Pancreas (tissue), 10 donors: ENCODE measurements at regions not wholly inside any gene's neighbourhood (a gene's known extent, or its start where the extent isn't known, plus 50 kb on each side); places are given as distances from the start of the nearest gene placed in this dataset.

Experiments used
- ATAC-seq, 4 donors: fragments of 200-7000 bp; cut with Tn5 transposase; one replicate each; pipeline versions ENCODE4 v1.8.0 to v1.9.1; 2020; ENCODE audit warnings: mild to moderate bottlenecking in 4 of 4, moderate library complexity in 4 of 4
- DNase-seq, 6 donors: peaks; one replicate each; pipeline ENCODE4 v3.0.0-alpha.2; 2020
- FAIRE-seq: peaks from 2 replicates; lab custom pipeline; 2012; peaks lifted over from hg19 to GRCh38; lab: Jason Lieb, UNC
- H3K27ac ChIP-seq, 4 donors: fragments of 200-600 bp; sonication (generic); 1 replicate in 3 of 4; 2 replicates in 1 of 4; pipeline versions ENCODE4 v1.5.0 to v1.8.0; 2020
- H3K27me3 ChIP-seq, 4 donors: fragments of 200-600 bp; one replicate each; pipeline ENCODE4 v1.8.0; 2021
- H3K36me3 ChIP-seq, 3 donors: fragments of 200-600 bp; sonication (generic) in 1 of 3; one replicate each; pipeline versions ENCODE4 v1.5.0 to v1.8.0; 2020 to 2021
- H3K4me1 ChIP-seq, 3 donors: fragments of 200-600 bp; one replicate each; pipeline ENCODE4 v1.8.0; 2021
- H3K4me3 ChIP-seq, 4 donors: fragments of 200-600 bp; sonication (generic) in 2 of 4; one replicate each; pipeline versions ENCODE4 v1.5.0 to v1.8.0; 2020 to 2021
- H3K9me3 ChIP-seq, 4 donors: fragments of 200-600 bp; one replicate each; pipeline ENCODE4 v1.8.0; 2021
- WGBS, 2 donors: extraction: QIAGEN DNeasy Blood & Tissue Kit; methylation state at CpG; one replicate each; pipeline ENCODE4 v1.1.7; 2013; 5-methylcytosine and 5-hydroxymethylcytosine counted together
- intact Hi-C, 3 donors: fragments of 100-400 bp; cut with DNase I; formaldehyde crosslinking; loops; one replicate each; pipeline versions ENCODE4 v1.11.1 to v1.14.2; 2022
- TF ChIP-seq, protein P1 (sequence below), 4 donors: fragments of 200-600 bp; sonication (generic) in 3 of 4; IDR thresholded peaks; one replicate each; pipeline versions ENCODE4 v1.5.0 to v1.8.0; 2021; ENCODE audit warnings: antibody characterized with exemption in 4 of 4
- donor health status: healthy with polysubstance abuse.
- donor health status: DM: no; HTN: no; CAD: no; lungs with moderate emphysema.
- donor health status: DM: no; HTN: no; CAD: no.
- donor health status: control.
- donor health status: control.
- donor health status: Bipolar disorder and iron deficiency.
- donor health status: DM: yes; HTN: yes; CAD: no.
- donor health status: DM: no; HTN: no; CAD: no.
- donor health status: DM: no; HTN: no; CAD: no.
- donor health status: DM: yes; HTN: yes; CAD: no.

DNA sequence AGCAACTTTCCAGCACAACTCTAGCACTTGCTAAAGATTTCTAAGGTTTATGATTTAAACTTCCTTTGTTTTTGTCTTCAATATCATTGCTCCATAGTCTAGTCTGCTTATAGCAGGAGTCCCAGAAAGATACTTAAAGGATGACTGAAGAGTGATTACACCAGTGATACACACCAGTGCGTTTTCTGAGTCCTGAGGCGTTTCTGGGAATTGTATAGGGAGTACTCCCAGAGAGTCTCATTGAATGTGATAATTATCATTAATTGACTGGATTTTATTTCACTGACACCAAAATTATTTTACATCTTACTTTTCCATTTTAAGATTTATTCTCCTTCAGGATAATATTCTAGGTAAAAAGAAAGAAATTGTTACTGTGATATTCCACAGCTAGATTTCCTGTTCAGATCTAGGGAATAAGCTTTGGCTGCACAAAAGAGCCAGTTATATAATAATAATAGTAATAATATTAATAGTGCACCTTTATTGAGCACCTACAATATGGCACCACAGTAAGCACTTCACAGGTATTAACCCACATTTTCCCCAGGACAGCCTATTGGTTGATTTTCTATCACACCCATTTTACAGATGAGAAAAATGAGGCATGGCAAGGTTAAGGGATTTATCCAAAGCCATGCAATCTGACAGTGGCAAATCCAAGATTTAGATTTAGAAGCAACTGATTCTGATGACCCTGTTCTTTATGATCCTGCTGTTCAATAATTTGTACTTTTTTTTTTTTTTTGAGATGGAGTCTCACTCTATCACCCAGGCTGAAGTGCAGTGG is 62.6 kb downstream of the IRX5 start:
- WGBS, 2 donors = 44 to 60% methylated on average over 2 of the region's 2 CpGs
- H3K4me3 ChIP-seq = no peak overlapping the region
- no peaks in the 10 kb centered on the region for H3K36me3 ChIP-seq
- ATAC-seq (no peak), FAIRE-seq (no peak), DNase-seq (no peak)
- TF ChIP-seq, protein P1, sequence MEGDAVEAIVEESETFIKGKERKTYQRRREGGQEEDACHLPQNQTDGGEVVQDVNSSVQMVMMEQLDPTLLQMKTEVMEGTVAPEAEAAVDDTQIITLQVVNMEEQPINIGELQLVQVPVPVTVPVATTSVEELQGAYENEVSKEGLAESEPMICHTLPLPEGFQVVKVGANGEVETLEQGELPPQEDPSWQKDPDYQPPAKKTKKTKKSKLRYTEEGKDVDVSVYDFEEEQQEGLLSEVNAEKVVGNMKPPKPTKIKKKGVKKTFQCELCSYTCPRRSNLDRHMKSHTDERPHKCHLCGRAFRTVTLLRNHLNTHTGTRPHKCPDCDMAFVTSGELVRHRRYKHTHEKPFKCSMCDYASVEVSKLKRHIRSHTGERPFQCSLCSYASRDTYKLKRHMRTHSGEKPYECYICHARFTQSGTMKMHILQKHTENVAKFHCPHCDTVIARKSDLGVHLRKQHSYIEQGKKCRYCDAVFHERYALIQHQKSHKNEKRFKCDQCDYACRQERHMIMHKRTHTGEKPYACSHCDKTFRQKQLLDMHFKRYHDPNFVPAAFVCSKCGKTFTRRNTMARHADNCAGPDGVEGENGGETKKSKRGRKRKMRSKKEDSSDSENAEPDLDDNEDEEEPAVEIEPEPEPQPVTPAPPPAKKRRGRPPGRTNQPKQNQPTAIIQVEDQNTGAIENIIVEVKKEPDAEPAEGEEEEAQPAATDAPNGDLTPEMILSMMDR (IDR thresholded peaks at IDR 0.05) = no peak
- H3K4me1 ChIP-seq = no peaks in the 10 kb centered on the region
- no peaks in the 10 kb centered on the region for H3K9me3 ChIP-seq
- peaks cover 0 to 8% (median 0%) of the 10 kb centered on the region in 4 donors for H3K27me3 ChIP-seq
- intact Hi-C loops = no loop called here
- H3K27ac ChIP-seq = no peak overlapping the region

DNA sequence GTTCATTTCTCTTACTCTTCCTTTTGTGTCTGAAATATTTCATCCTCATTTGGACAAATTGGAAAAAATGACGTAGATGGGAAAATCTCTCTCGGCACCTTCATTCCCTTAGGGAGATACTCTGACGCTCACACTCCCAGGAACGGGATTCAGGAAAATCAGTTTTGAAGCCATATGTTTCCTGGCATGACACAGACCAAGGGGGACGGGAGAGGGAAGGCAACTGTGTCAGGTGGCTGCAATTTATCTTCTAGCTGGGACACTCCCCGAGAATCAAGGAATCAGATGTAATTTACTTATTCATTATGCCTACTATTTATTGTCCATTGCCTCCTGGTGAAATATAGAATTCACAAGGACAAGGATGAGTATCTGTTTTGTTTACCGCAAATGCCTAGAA is 65.5 kb downstream of the IRX5 start:
- Histone ChIP-seq H3K36me3 (no peaks in the 10 kb centered on the region), H3K27me3 (peaks cover 0 to 25% (median 0%) of the 10 kb centered on the region in 4 donors), H3K4me3 (no peak overlapping the region), H3K4me1 (no peaks in the 10 kb centered on the region), H3K27ac (no peak overlapping the region), H3K9me3 (no peaks in the 10 kb centered on the region)
- DNase-seq (no peak), FAIRE-seq (no peak), ATAC-seq (no peak)
- intact Hi-C loops = no loop called here
- WGBS, 2 donors = 65 to 67% methylated on average over 7 of the region's 7 CpGs
- TF ChIP-seq, protein P1 (IDR thresholded peaks at IDR 0.05) = no peak

DNA sequence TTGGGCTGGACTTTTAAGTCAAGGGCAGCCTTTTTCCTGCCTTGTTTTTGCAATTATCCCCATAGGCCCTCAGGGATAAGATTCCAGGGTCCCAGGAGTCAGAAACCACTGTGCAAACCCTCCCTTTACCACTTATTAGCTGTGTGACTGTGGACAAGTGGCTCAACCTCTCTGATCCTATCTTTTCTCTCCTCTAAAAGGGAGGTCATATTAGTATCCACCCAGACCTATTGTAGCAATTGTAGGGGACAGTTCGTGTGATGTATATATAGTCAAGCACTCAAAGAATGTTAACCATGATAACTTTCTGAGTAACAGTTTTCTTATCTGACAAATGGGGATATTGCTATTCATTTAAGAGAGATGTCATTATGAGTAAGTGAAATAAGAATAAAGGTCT is 68.2 kb downstream of the IRX5 start:
- TF ChIP-seq, protein P1 (IDR thresholded peaks at IDR 0.05) = no peak
- H3K4me3 ChIP-seq = no peak overlapping the region
- ATAC-seq = no peak
- no peak for DNase-seq
- H3K36me3 ChIP-seq = no peaks in the 10 kb centered on the region
- intact Hi-C loops = no loop called here
- FAIRE-seq = no peak
- 6 to 15% methylated on average over 1 of the region's 1 CpG for WGBS, 2 donors
- H3K27me3 ChIP-seq = peaks cover 0 to 22% (median 0%) of the 10 kb centered on the region in 4 donors
- no peak overlapping the region for H3K27ac ChIP-seq
- H3K9me3 ChIP-seq = no peaks in the 10 kb centered on the region
- H3K4me1 ChIP-seq = no peaks in the 10 kb centered on the region

- Histone ChIP-seq H3K27me3 (peaks cover 0 to 22% (median 0%) of the 10 kb centered on the region in 4 donors), H3K36me3 (no peaks in the 10 kb centered on the region), H3K9me3 (no peaks in the 10 kb centered on the region), H3K4me1 (no peaks in the 10 kb centered on the region), H3K4me3 (no peak overlapping the region), H3K27ac (no peak overlapping the region)
- FAIRE-seq (no peak), DNase-seq (no peak), ATAC-seq (no peak)
- 31 to 33% methylated on average over 11 of the region's 11 CpGs for WGBS, 2 donors
- TF ChIP-seq, protein P1 (IDR thresholded peaks at IDR 0.05) = no peak
- intact Hi-C loops = no loop called here
These were observed 68.8 kb downstream of the IRX5 start for GRCh38 chr16:54999481-54999880.

DNA sequence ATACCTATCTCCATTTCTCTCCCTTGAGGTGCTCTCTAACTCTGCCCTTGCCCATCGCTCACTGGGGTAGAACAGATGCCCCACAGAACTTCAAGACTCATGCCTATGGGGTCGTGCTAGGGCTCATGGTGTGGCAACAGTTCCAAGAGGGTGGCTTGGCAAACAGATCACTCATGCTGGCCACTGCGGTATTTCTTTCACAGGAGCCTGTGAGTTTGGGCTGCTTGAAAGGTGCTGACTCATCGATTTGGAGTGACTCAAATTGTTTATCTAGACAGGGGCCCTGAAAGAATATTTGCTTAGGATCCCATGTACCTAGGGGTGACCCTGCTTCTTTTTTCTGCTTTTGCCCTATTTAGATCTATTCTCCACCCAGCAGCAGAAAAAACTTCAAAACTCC is 69.9 kb downstream of the IRX5 start:
- FAIRE-seq (no peak), DNase-seq (no peak), ATAC-seq (no peak)
- Histone ChIP-seq H3K4me1 (no peaks in the 10 kb centered on the region), H3K4me3 (no peak overlapping the region), H3K9me3 (no peaks in the 10 kb centered on the region), H3K27me3 (peaks cover 0 to 22% (median 0%) of the 10 kb centered on the region in 4 donors), H3K27ac (no peak overlapping the region), H3K36me3 (no peaks in the 10 kb centered on the region)
- 27 to 28% methylated on average over 4 of the region's 4 CpGs for WGBS, 2 donors
- TF ChIP-seq, protein P1 (IDR thresholded peaks at IDR 0.05) = no peak
- intact Hi-C loops = no loop called here
